Upper lobe of left lung (tissue), 6 donors: ENCODE measurements at regions not wholly inside any gene's neighbourhood (a gene's known extent, or its start where the extent isn't known, plus 50 kb on each side); places are given as distances from the start of the nearest gene placed in this dataset.
A peak's percentile ranks its signal among the peaks of the same experiment; 100 is the strongest.

Source experiments
- ATAC-seq, 2 donors: fragments of 200-7000 bp; cut with Tn5 transposase; one replicate each; pipeline ENCODE4 v1.9.1; 2022; ENCODE audit warnings: mild to moderate bottlenecking in 2 of 2, moderate library complexity in 2 of 2; ENCODE audit not compliant: low FRiP score in 2 of 2
- DNase-seq, 2 donors: peaks; one replicate each; pipeline ENCODE4 v3.0.0-alpha.2; 2019 to 2020
- H3K27ac ChIP-seq, 4 donors: fragments of 200-600 bp; sonication (generic); one replicate each; pipeline ENCODE4 v1.5.1; 2016 to 2019
- H3K27me3 ChIP-seq, 4 donors: fragments of 200-600 bp; sonication (generic); one replicate each; pipeline ENCODE4 v1.5.1; 2017 to 2019
- H3K36me3 ChIP-seq, 4 donors: fragments of 200-600 bp; sonication (generic); one replicate each; pipeline ENCODE4 v1.5.1; 2016 to 2019
- H3K4me1 ChIP-seq, 4 donors: fragments of 200-600 bp; sonication (generic); one replicate each; pipeline ENCODE4 v1.5.1; 2018 to 2019
- H3K4me3 ChIP-seq, 4 donors: fragments of 200-600 bp; sonication (generic); one replicate each; pipeline ENCODE4 v1.5.1; 2017 to 2019; ENCODE audit warnings: mild to moderate bottlenecking in 2 of 4, moderate library complexity in 1 of 4
- H3K9me3 ChIP-seq, 4 donors: fragments of 200-600 bp; sonication (generic); one replicate each; pipeline ENCODE4 v1.5.1; 2018 to 2019
- CTCF ChIP-seq, 6 experiments: fragments of 450-650 bp in 4 of 6; fragments of 200-600 bp in 2 of 6; sonication (generic) in 2 of 6; IDR thresholded peaks; one replicate each; pipeline ENCODE4 v1.5.1; 2016 to 2019; ENCODE audit warnings: antibody characterized with exemption in 6 of 6
- EP300 ChIP-seq, 4 donors: sonication (generic); formaldehyde crosslinking; IDR thresholded peaks; one replicate each; pipeline ENCODE4 v1.5.1; 2017; ENCODE audit warnings: antibody characterized with exemption in 4 of 4, control low read depth in 2 of 4
- POLR2A ChIP-seq, 4 donors: fragments of 450-650 bp; IDR thresholded peaks; one replicate each; pipeline ENCODE4 v1.5.1; 2016 to 2017; ENCODE audit warnings: antibody characterized with exemption in 4 of 4, mild to moderate bottlenecking in 2 of 4
- POLR2AphosphoS5 ChIP-seq, 2 donors: sonication (generic); formaldehyde crosslinking; IDR thresholded peaks; one replicate each; pipeline ENCODE4 v1.5.1; 2017; ENCODE audit warnings: antibody characterized with exemption in 2 of 2
- WGBS, 2 donors: methylation state at CpG; one replicate each; pipeline ENCODE4 v1.1.5; 2017 to 2018; 5-methylcytosine and 5-hydroxymethylcytosine counted together
- donor health status: DM: no; HTN: no; CAD: no; lungs with moderate emphysema.
- donor health status: DM: no; HTN: yes; CAD: no; lungs with severe emphysema.

GRCh38 chr6:23855497-23856116, 270.4 kb upstream of the NRSN1 start:
- Histone ChIP-seq H3K4me1 (no peaks in the 10 kb centered on the region), H3K27ac (no peak overlapping the region), H3K36me3 (no peaks in the 10 kb centered on the region), H3K4me3 (no peak overlapping the region), H3K9me3 (no peaks in the 10 kb centered on the region), H3K27me3 (no peaks in the 10 kb centered on the region)
- no peak for ATAC-seq
- TF ChIP-seq CTCF (IDR thresholded peaks at IDR 0.05): no peak
- TF ChIP-seq POLR2AphosphoS5 (IDR thresholded peaks at IDR 0.05): no peak
- no peak for TF ChIP-seq POLR2A (IDR thresholded peaks at IDR 0.05)
- TF ChIP-seq EP300 (IDR thresholded peaks at IDR 0.05): no peak
- 83 to 87% methylated on average over 9 to 10 of the region's 23 CpGs for WGBS, 2 donors
- DNase-seq: peak in 1 of 2 donors; percentile 58

DNA sequence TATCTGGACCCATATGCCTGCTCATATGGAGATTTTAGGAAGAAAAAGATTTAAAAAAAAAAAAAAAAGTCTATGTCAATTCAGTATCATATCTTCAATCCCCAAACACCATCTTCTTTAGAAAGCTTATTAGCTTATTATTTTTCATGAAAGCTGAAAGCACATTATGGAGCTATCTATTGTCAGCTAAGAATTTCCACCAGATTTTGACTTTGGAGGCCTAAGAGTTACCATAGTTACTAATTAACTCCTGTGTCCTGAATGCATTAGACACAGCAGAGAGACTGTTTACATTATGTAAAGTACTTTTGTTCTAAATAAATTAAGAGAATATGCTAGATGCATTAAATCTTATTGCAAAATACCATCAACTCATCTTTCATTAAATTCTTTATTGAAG, 255.5 kb upstream of the NRSN1 start:
- Histone ChIP-seq H3K36me3 (no peaks in the 10 kb centered on the region), H3K9me3 (peaks cover 0 to 3% (median 0%) of the 10 kb centered on the region in 4 donors), H3K27ac (no peak overlapping the region), H3K4me1 (no peaks in the 10 kb centered on the region), H3K27me3 (no peaks in the 10 kb centered on the region), H3K4me3 (no peak overlapping the region)
- TF ChIP-seq EP300 (IDR thresholded peaks at IDR 0.05): no peak
- no peak for TF ChIP-seq CTCF (IDR thresholded peaks at IDR 0.05)
- TF ChIP-seq POLR2A (IDR thresholded peaks at IDR 0.05): no peak
- TF ChIP-seq POLR2AphosphoS5 (IDR thresholded peaks at IDR 0.05): no peak
- ATAC-seq (no peak), DNase-seq (no peak)

- WGBS, 2 donors: 93 to 95% methylated on average over 1 of the region's 1 CpG
- Histone ChIP-seq H3K4me3 (no peak overlapping the region), H3K4me1 (no peaks in the 10 kb centered on the region), H3K27me3 (no peaks in the 10 kb centered on the region), H3K9me3 (no peaks in the 10 kb centered on the region), H3K27ac (no peak overlapping the region), H3K36me3 (no peaks in the 10 kb centered on the region)
- ATAC-seq (no peak), DNase-seq (no peak)
- TF ChIP-seq EP300 (IDR thresholded peaks at IDR 0.05) (no peak), POLR2AphosphoS5 (IDR thresholded peaks at IDR 0.05) (no peak), POLR2A (IDR thresholded peaks at IDR 0.05) (no peak), CTCF (IDR thresholded peaks at IDR 0.05) (no peak)
Measured at GRCh38 chr6:23873161-23873560, 252.9 kb upstream of the NRSN1 start.

GRCh38 chr6:23875006-23875405, 251.0 kb upstream of the NRSN1 start:
- H3K4me1 ChIP-seq: no peaks in the 10 kb centered on the region
- TF ChIP-seq POLR2A (IDR thresholded peaks at IDR 0.05): no peak
- no peak for TF ChIP-seq CTCF (IDR thresholded peaks at IDR 0.05)
- no peak for TF ChIP-seq POLR2AphosphoS5 (IDR thresholded peaks at IDR 0.05)
- TF ChIP-seq EP300 (IDR thresholded peaks at IDR 0.05): no peak
- no peak for ATAC-seq
- DNase-seq: no peak
- no peaks in the 10 kb centered on the region for H3K36me3 ChIP-seq
- no peak overlapping the region for H3K27ac ChIP-seq
- no peaks in the 10 kb centered on the region for H3K9me3 ChIP-seq
- H3K27me3 ChIP-seq: no peaks in the 10 kb centered on the region
- H3K4me3 ChIP-seq: no peak overlapping the region
- 57 to 67% methylated on average over 1 of the region's 1 CpG for WGBS, 2 donors

GRCh38 chr6:23879816-23880215, 246.2 kb upstream of the NRSN1 start:
- no peak overlapping the region for H3K4me3 ChIP-seq
- H3K4me1 ChIP-seq: no peaks in the 10 kb centered on the region
- TF ChIP-seq EP300 (IDR thresholded peaks at IDR 0.05): no peak
- no peak for TF ChIP-seq POLR2A (IDR thresholded peaks at IDR 0.05)
- no peak for TF ChIP-seq CTCF (IDR thresholded peaks at IDR 0.05)
- no peak for TF ChIP-seq POLR2AphosphoS5 (IDR thresholded peaks at IDR 0.05)
- H3K27ac ChIP-seq: no peak overlapping the region
- no peaks in the 10 kb centered on the region for H3K9me3 ChIP-seq
- 90 to 93% methylated on average over 3 of the region's 3 CpGs for WGBS, 2 donors
- no peaks in the 10 kb centered on the region for H3K36me3 ChIP-seq
- H3K27me3 ChIP-seq: no peaks in the 10 kb centered on the region
- no peak for ATAC-seq
- no peak for DNase-seq
